ENCODE measurements at regions not wholly inside any gene's neighbourhood (a gene's known extent, or its start where the extent isn't known, plus 50 kb on each side); places are given as distances from the start of the nearest gene placed in this dataset.
A peak's percentile ranks its signal among the peaks of the same experiment; 100 is the strongest.

GRCh38 chr6:82646231-82646615 lies 282.6 kb downstream of the TPBG start:
- DNase-seq (ENCODE audit: low spot score): no peak

DNA sequence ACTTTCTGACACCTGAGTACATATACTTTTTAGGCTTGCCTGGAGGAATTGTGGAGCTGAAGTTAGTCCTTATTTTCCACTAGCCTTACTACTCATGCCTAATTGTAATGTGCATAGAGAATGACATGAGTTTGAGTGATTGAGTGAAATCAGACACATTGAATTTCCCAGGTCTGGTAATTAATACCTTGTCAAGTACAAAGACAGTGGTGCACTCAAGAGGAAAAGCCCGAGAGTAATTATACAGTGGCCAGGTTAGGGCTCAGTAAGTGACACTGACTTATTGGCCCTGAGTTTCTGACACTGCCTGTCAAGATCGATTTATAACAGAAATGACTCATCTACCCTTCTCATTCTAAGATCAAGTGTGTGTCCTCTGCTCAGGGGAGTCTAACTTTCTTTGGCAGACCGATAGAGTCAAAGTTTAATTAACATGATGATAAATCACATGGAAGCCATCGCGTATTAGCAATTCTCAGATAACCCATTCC lies 288.3 kb downstream of the TPBG start:
- no peak for DNase-seq (ENCODE audit: low spot score)

GRCh38 chr6:82679232-82679631 lies 315.6 kb downstream of the TPBG start:
- no peak for DNase-seq (ENCODE audit: low spot score)

DNA sequence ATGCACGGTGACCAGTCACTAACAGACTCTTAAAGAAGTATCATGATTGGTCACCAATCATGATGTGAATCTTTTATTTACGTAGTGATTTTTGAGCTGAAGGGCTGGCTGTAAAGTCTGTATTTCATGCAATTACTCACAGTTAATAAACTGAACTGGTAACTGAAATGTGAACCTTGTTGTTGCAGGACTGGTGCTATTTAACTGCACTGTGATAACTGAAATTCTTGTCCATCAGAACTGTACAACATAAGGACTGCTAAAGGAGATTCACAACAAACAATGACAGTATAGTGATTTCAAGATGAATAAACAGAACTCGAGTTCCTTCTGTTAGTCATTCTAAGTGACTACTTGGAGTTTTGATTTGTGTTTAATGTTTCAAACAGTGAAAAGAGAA lies 316.6 kb downstream of the TPBG start:
- no peak for DNase-seq (ENCODE audit: low spot score)

GRCh38 chr6:82681119-82681714 lies 317.6 kb downstream of the TPBG start:
- DNase-seq (ENCODE audit: low spot score): no peak

GRCh38 chr6:82686719-82687118 lies 323.1 kb downstream of the TPBG start:
- no peak for DNase-seq (ENCODE audit: low spot score)

GRCh38 chr6:82687855-82688254 lies 324.2 kb downstream of the TPBG start:
- no peak for DNase-seq (ENCODE audit: low spot score)

DNA sequence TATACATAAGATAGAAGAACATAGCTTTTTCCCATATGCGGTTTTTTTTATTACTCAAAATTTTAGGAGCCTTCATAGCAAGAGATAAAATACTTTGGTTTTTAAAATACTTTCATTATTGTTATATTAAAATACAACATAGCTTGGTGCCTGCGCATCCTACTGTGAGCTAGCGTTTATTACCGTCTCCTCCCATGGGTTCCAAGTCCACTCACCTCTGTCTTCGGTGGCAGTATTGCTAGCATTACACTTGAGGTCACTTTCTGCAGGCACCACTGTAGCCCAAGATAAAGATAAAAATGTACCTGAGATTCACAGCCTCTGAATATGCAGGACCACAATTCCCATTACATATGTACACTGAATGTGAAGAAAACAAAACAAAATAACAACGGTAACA lies 326.7 kb downstream of the TPBG start:
- DNase-seq (ENCODE audit: low spot score): no peak

DNA sequence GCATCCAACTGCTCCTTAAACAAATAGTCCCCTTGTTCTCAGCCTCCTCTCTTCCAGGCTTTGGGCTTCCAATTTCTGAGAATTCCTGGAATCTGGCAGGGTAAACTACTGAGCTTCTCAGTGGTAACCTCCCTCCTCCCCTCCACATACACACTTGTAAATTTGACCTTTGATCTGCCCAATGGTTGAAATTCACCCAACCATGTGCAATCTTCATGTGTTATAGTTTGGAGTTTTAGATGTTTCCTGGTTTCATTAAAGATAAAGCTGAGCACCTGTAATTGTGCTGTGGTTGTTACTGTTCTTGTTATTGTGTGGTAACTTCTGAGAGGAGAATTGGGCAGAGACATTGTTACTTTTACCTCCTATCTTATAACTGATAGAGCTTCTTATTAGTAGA lies 328.4 kb downstream of the TPBG start:
- no peak for DNase-seq (ENCODE audit: low spot score)

GRCh38 chr6:82693094-82693493 lies 329.5 kb downstream of the TPBG start:
- DNase-seq (ENCODE audit: low spot score): no peak

DNA sequence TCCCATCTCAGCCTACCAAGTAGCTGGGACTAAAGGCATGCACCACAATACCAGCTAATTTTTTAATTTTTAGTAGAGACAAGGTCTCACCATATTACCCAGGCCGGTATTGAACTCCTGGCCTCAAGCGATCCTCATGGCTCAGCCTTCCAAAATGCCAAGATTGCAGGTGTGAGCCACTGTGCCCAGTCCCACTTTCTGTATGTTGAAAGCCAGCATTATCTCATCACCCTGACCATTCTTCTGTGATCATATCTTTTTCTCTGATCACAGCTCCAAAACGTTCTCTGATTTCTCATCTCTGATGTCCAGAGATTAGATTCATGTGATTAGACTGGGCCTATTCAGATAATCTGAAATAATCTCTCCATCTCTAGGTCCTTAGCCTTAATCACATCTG lies 337.7 kb downstream of the TPBG start:
- no peak for DNase-seq (ENCODE audit: low spot score)

DNA sequence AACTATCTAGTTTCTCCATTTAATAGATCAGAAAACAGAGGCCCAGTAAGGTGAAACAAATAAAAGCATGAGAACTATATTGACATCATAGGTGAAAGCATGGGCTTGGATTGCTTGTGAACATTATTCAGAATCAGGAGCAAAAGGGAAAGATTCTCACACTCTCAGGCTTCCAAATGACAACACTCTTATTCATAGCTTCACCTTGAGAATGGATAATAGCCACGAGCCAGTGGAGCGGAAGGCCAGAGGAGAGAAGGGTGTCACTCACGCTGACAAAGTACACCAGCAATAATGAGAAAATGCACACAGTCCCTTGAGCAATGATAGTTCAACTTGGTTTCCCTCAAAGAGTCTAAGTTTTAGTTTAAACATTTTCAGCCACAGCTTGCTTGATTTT lies 339.0 kb downstream of the TPBG start:
- no peak for DNase-seq (ENCODE audit: low spot score)

DNA sequence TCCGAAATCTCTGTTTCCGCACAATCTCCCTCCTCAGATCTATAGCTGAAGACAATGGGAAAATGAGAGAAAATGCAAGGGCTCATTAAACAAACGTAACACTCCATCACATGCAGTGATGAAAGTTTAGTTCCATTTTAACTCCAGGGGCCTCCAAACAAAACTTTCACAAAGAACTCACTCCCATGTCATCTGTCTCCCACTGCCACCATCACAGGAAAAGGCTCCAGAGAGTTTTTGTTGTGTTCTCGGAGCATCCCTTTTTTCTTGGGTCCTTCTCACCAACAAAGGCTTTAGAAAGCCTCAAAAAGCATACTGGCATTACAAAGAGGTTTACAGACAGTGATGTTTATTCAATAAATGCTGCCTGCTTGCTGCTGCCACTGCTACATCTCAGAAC lies 339.6 kb downstream of the TPBG start:
- DNase-seq (ENCODE audit: low spot score): no peak

DNA sequence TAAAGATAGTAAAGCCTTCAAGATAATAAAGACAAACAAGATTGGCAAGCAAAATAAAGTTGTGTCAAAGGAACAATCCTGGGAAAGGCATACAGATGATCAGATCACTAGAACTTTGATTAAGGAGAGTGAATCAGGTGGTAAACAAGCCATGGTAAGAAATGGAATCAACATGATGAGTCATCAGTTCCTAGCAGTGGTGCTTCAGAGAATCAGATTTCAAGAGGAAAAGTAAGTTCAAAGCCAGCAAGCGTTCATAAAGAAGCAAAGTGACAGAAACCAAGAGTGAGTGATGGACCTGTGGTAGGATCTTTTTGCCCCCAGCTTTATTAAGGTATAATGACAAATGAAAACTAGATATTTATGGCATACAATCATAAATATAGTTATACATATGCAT lies 340.4 kb downstream of the TPBG start:
- no peak for DNase-seq (ENCODE audit: low spot score)

DNA sequence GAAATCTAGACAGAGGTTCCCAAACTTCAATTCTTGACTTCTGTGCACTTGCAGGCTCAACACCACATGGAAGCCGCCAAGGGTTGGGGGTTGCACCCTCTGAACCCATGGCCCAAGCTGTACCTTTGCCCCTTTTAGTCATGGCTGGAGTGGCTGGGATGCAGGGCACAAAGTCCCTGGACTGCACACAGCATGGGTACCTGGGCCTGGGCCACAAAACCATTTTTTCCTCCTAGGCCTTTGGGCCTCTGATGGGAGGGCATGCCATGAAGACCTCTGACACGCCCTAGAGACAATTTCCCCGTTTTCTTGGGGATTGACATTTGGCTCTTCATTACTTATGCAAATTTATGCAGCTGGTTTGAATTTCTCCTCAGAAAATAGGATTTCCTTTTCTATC lies 342.0 kb downstream of the TPBG start:
- DNase-seq (ENCODE audit: low spot score): no peak

GRCh38 chr6:82711105-82711827 lies 347.6 kb downstream of the TPBG start:
- no peak for DNase-seq (ENCODE audit: low spot score)

DNA sequence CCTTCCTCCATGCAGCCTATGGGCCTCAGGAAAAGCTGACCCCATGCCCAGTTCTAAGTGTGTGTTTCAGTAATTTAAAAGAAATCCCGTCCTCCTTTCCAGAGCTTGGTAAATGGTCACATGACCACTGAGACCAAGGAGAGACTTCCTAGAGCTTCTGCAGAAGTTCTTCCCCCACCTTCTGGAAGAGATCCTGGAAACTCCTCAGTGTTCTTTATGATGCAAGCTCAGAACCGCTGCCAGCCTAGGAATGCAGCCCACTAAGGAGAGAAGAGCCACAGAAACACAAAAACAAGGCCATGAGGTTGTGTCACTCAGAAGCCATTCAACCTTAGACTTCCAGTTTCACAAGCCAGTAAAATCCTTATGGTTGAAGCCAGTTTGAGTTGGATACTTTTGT lies 348.4 kb downstream of the TPBG start:
- no peak for DNase-seq (ENCODE audit: low spot score)

DNA sequence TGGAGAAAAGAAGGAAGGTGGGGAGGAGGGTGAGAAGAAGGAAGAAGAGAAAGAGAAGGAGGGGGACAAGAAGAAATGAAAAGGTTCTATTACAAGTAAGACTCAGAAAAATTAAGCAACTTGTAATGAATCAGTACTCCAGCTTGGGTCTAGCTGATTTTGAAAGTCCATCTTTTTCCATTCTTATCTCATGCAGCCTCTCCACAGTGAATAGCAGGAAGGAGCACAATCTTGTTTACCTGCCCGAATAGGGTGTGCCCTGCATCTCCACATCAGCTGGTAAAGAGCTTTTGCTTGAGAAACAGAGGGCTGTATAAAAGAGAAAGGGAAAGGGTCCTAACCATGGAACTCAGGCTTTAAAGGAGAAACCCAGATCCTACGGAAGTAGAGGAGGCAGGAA lies 348.8 kb downstream of the TPBG start:
- no peak for DNase-seq (ENCODE audit: low spot score)

DNA sequence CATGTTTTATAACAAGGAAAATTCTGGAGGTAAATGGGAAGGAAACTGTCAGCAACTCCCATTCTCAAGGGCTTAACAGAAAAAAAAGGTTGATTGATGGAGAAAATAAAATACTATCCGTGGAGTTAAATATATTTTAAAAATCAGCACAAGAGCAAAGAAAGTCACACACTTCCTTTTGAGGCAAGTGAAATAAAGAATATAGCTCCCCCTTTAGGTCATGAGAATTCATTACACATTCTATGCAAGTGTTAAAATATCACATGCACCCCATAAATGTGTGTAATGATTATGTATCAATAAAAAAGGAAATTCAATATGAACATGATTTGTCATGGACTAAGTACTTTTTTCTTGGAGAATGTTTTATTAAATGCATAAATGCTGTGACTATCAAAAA lies 349.2 kb downstream of the TPBG start:
- DNase-seq (ENCODE audit: low spot score): peak; percentile 36

- no peak for DNase-seq (ENCODE audit: low spot score)
Measured at GRCh38 chr6:82720992-82721391, 344.6 kb downstream of the UBE3D start.

GRCh38 chr6:82735790-82736189 lies 329.9 kb downstream of the UBE3D start:
- DNase-seq (ENCODE audit: low spot score): no peak

DNA sequence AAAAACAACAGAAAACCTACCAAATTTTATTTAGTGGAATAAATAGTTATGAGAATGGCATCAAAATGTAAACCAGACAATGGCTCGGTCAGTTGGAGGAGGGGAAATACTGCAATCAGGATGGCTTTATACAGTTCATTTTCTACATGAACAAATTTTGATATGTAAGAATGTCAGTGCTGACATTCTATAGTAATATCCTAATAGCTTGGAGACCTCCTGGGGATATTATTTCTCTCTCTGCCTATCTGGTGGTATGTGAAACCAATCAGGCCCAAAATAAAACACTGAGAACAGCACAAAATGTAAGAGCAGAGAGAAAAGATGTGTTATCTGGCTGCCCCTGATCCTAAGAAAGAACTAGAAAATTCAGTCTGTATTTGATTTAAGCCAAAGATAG lies 327.7 kb downstream of the UBE3D start:
- no peak for DNase-seq (ENCODE audit: low spot score)

DNA sequence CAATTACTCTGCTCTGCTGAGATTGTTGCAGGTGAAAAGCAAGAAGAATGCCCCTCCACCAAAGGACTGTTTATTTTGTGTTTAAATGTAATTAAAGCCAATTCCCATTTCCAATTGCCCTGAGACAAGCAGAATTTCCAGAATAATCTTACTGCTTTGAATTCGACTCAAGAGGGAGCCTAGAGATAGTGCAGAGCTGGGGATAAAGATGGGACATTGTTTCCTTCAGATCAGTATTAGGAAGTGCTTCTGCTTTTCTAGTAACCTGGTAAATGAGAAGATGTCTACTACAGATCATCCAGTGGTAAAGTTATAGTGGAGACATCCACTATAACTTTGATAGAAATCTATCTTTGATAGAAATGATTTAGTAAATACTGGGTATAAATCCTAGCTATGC lies 326.9 kb downstream of the UBE3D start:
- no peak for DNase-seq (ENCODE audit: low spot score)

- DNase-seq (ENCODE audit: low spot score): no peak
Measured at GRCh38 chr6:82739303-82739702, 326.3 kb downstream of the UBE3D start.
